Mesenchymal stem cell (in vitro differentiated cells and primary cell): ENCODE measurements at regions not wholly inside any gene's neighbourhood (a gene's known extent, or its start where the extent isn't known, plus 50 kb on each side); places are given as distances from the start of the nearest gene placed in this dataset.

Experiments
- DNase-seq: peaks from one replicate; pipeline ENCODE4 v3.0.0-alpha.2; 2013
- H2AFZ ChIP-seq: one replicate; pipeline ENCODE4 v1.6.1; 2013; ENCODE audit warnings: low read depth, mild to moderate bottlenecking, control low read depth, inconsistent platforms, low read length, moderate library complexity
- H2AK5ac ChIP-seq: 2 replicates; pipeline ENCODE4 v1.6.1; 2013; ENCODE audit warnings: low read length, moderate library complexity, mild to moderate bottlenecking, inconsistent platforms; ENCODE audit not compliant: severe bottlenecking
- H2BK120ac ChIP-seq: one replicate; pipeline ENCODE4 v1.6.1; 2013; ENCODE audit warnings: low read depth, mild to moderate bottlenecking, inconsistent platforms, low read length, moderate library complexity
- H2BK12ac ChIP-seq, 2 experiments: one replicate each; pipeline ENCODE4 v1.6.1; 2013; ENCODE audit warnings: inconsistent platforms in 2 of 2, low read length in 2 of 2, mild to moderate bottlenecking in 2 of 2, moderate library complexity in 2 of 2, control low read depth in 1 of 2
- H2BK15ac ChIP-seq: one replicate; pipeline ENCODE4 v1.6.1; 2013; ENCODE audit warnings: mild to moderate bottlenecking, low read depth, inconsistent platforms; ENCODE audit not compliant: poor library complexity, severe bottlenecking
- H2BK5ac ChIP-seq: 2 replicates; pipeline ENCODE4 v1.6.1; 2013; ENCODE audit warnings: low read depth, mild to moderate bottlenecking, low read length, control low read depth, inconsistent platforms; ENCODE audit not compliant: poor library complexity, severe bottlenecking
- H3K14ac ChIP-seq, 2 experiments: one replicate each; pipeline ENCODE4 v1.6.1; 2013; ENCODE audit warnings: inconsistent platforms in 2 of 2, low read length in 2 of 2, control low read depth in 1 of 2, mild to moderate bottlenecking in 1 of 2, moderate library complexity in 1 of 2
- H3K18ac ChIP-seq, 2 experiments: one replicate each; pipeline ENCODE4 v1.6.1; 2013; ENCODE audit warnings: inconsistent platforms in 2 of 2, low read length in 2 of 2, control low read depth in 1 of 2, low read depth in 1 of 2, mild to moderate bottlenecking in 1 of 2
- H3K23ac ChIP-seq, 2 experiments: one replicate each; pipeline ENCODE4 v1.6.1; 2013; ENCODE audit warnings: inconsistent platforms in 2 of 2, low read length in 2 of 2, mild to moderate bottlenecking in 2 of 2, moderate library complexity in 2 of 2, control low read depth in 1 of 2
- H3K27ac ChIP-seq: 2 replicates; pipeline ENCODE4 v1.5.1; 2013; ENCODE audit warnings: mild to moderate bottlenecking, moderate library complexity, low read length, control low read depth, inconsistent platforms; ENCODE audit not compliant: poor library complexity, severe bottlenecking
- H3K27me3 ChIP-seq, 2 experiments: 2 replicates each; pipeline versions ENCODE4 v1.6.1 to v1.7.0; 2013; ENCODE audit warnings: low read length in 2 of 2, mild to moderate bottlenecking in 2 of 2, moderate library complexity in 2 of 2, control low read depth in 1 of 2, inconsistent platforms in 1 of 2; ENCODE audit not compliant: control insufficient read depth in 1 of 2, insufficient read depth in 1 of 2
- H3K36me3 ChIP-seq, 2 experiments: 2 replicates each; pipeline versions ENCODE4 v1.6.1 to v1.7.0; 2013; ENCODE audit warnings: low read length in 2 of 2, control low read depth in 1 of 2, inconsistent platforms in 1 of 2, low read depth in 1 of 2, mild to moderate bottlenecking in 1 of 2; ENCODE audit not compliant: insufficient read depth in 2 of 2, control insufficient read depth in 1 of 2
- H3K4ac ChIP-seq, 2 experiments: one replicate each; pipeline ENCODE4 v1.6.1; 2013; ENCODE audit warnings: inconsistent platforms in 2 of 2, low read length in 2 of 2, mild to moderate bottlenecking in 2 of 2, moderate library complexity in 2 of 2, control low read depth in 1 of 2, low read depth in 1 of 2
- H3K4me1 ChIP-seq: 2 replicates; pipeline ENCODE4 v1.6.1; 2013; ENCODE audit warnings: low read depth, low read length, control low read depth; ENCODE audit not compliant: control insufficient read depth, insufficient read depth
- H3K4me2 ChIP-seq: 2 replicates; pipeline ENCODE4 v1.6.1; 2013; ENCODE audit warnings: low read length, mild to moderate bottlenecking, inconsistent platforms; ENCODE audit not compliant: poor library complexity, severe bottlenecking
- H3K4me3 ChIP-seq, 2 experiments: 2 replicates each; pipeline versions ENCODE4 v1.5.1 to v1.7.0; 2013; ENCODE audit warnings: low read length in 2 of 2, mild to moderate bottlenecking in 2 of 2, control low read depth in 1 of 2, low read depth in 1 of 2; ENCODE audit not compliant: insufficient read depth in 1 of 2
- H3K79me1 ChIP-seq: replicated peaks from 2 replicates; pipeline ENCODE4 v1.6.1; 2013; ENCODE audit warnings: mild to moderate bottlenecking, control low read depth, low read length, inconsistent platforms; ENCODE audit not compliant: poor library complexity, severe bottlenecking
- H3K9ac ChIP-seq: 2 replicates; pipeline ENCODE4 v1.7.0; 2013; ENCODE audit warnings: mild to moderate bottlenecking, low read length, moderate library complexity
- H3K9me3 ChIP-seq: 2 replicates; pipeline ENCODE4 v1.7.0; 2013; ENCODE audit warnings: mild to moderate bottlenecking, low read length; ENCODE audit not compliant: control insufficient read depth
- H4K8ac ChIP-seq: one replicate; pipeline ENCODE4 v1.6.1; 2013; ENCODE audit warnings: inconsistent platforms, mild to moderate bottlenecking, low read length, moderate library complexity
- H4K91ac ChIP-seq: one replicate; pipeline ENCODE4 v1.6.1; 2013; ENCODE audit warnings: mild to moderate bottlenecking, low read length, inconsistent platforms
- WGBS: methylation state at CpG from one replicate; pipeline ENCODE4 v1.1.7; 2013; ENCODE audit warnings: mixed read lengths; 5-methylcytosine and 5-hydroxymethylcytosine counted together

DNA sequence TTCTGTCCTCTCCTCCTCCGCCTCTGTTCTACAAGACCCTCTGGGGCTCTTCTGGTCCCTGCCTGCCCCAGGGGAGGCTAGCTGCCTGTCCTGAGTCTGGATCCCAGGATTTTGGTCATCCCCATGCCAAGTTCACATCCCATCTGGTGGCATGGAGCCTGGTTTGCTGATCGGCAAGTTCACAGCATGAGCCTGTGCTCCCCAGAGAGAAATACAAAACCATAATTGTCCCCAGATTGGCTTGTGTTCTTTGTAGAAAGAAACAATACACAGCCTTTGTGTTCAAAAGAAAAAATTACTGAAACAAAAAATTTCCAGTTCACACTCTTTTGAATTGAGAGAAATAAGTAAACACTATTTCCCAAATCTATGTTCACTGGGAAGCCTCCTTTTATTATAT is 149.4 kb upstream of the ZC3H12A start:
- Histone ChIP-seq H4K91ac (no peak overlapping the region), H3K27ac (no peak overlapping the region), H2BK120ac (no peak overlapping the region), H3K79me1 (no peaks in the 10 kb centered on the region), H2BK15ac (no peak overlapping the region), H2AK5ac (no peak overlapping the region), H3K9ac (no peak overlapping the region), H3K4me1 (no peaks in the 10 kb centered on the region), H3K4me3 (no peak overlapping the region), H3K4ac (no peak overlapping the region), H4K8ac (no peak overlapping the region), H3K23ac (no peak overlapping the region), H2AFZ (no peak overlapping the region), H3K27me3 (peaks cover 0 to 20% of the 10 kb centered on the region in 2 experiments), H2BK12ac (no peak overlapping the region), H3K4me2 (no peak overlapping the region), H3K14ac (no peak overlapping the region), H3K36me3 (no peaks in the 10 kb centered on the region), H2BK5ac (no peak overlapping the region), H3K18ac (no peak overlapping the region), H3K9me3 (no peaks in the 10 kb centered on the region)
- WGBS = 79% methylated on average over 1 of the region's 2 CpGs
- DNase-seq = no peak

DNA sequence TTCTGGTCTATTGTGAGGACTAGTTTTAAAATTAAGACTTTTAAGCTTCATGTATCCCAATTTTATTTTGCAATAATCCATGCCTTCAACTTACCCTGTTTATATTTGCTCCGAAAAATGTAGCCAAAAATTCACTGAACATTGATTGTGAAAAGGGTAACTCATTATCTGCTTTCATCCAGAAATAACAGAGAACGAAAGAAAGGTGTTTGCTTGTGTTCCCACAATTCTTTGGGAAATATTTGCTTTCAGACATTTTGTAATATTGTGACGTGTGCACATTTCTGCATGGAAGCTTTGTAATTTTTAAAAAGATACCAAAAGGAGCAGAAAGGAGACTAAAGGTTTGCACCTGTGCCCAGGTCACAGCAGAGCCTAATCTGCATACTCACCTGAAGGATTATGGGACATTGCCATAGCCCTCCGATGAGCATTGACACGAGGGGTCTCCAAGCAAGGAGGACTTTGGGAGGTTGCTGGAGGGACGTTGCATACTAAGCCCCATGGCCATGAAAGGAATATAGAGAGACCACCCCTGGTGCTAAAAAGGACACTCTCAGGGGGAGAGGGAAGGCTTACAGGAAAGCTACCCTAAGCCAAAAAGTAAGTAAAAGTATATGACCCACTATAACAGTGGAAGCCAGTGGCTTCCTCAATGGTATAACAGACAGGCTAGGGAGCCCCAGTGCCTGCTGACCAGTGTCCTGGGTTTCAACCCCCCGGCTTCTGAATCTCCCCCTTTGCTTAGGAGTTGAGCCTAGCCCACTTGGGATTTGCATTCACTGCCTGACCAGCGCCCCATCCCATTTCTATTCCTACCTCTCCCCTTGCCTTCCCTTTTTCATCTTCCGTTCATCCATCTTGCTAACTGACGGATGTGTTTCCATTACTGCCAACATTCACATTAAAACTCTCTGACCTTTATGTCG is 148.6 kb upstream of the ZC3H12A start:
- Histone ChIP-seq H3K4me1 (no peaks in the 10 kb centered on the region), H3K79me1 (no peaks in the 10 kb centered on the region), H3K14ac (no peak overlapping the region), H2BK120ac (no peak overlapping the region), H3K27ac (no peak overlapping the region), H3K27me3 (peaks cover 0 to 19% of the 10 kb centered on the region in 2 experiments), H3K4ac (no peak overlapping the region), H3K9ac (no peak overlapping the region), H2BK5ac (no peak overlapping the region), H3K23ac (no peak overlapping the region), H3K18ac (no peak overlapping the region), H2BK15ac (no peak overlapping the region), H2BK12ac (no peak overlapping the region), H4K8ac (no peak overlapping the region), H3K4me2 (no peak overlapping the region), H4K91ac (no peak overlapping the region), H2AFZ (no peak overlapping the region), H3K9me3 (no peaks in the 10 kb centered on the region), H2AK5ac (no peak overlapping the region), H3K36me3 (no peaks in the 10 kb centered on the region), H3K4me3 (no peak overlapping the region)
- no peak for DNase-seq
- WGBS = 64% methylated on average over 10 of the region's 11 CpGs

DNA sequence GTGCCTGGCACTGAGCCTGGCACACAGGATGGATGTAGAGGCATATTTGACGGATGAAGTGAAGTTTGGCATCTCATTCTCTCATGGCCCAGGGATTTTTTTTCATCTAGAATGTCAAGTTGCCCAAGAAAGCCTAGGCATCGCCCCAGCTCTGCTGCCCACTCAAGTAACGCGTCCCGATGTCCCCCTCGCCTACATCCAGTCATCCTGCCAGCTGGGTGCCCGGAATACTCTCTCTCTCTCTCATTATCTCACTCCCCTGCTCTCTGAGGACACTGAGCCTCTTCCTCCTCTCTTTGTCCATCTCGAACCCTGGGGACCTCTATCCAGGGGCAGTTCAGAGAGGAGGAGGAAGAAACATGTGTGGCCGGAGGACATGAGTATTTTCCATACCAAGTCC is 142.3 kb upstream of the ZC3H12A start:
- Histone ChIP-seq H3K79me1 (no peaks in the 10 kb centered on the region), H3K14ac (no peak overlapping the region), H2BK15ac (no peak overlapping the region), H3K4me2 (no peak overlapping the region), H3K4me3 (no peak overlapping the region), H3K27me3 (no peaks in the 10 kb centered on the region), H3K27ac (no peak overlapping the region), H3K4me1 (no peaks in the 10 kb centered on the region), H2BK5ac (no peak overlapping the region), H2AK5ac (no peak overlapping the region), H3K18ac (no peak overlapping the region), H3K36me3 (no peaks in the 10 kb centered on the region), H4K8ac (no peak overlapping the region), H3K9ac (no peak overlapping the region), H3K4ac (no peak overlapping the region), H3K9me3 (peaks cover 2% of the 10 kb centered on the region), H3K23ac (no peak overlapping the region), H4K91ac (no peak overlapping the region), H2BK12ac (no peak overlapping the region), H2BK120ac (no peak overlapping the region), H2AFZ (no peak overlapping the region)
- WGBS = 73% methylated on average over 7 of the region's 9 CpGs
- no peak for DNase-seq

DNA sequence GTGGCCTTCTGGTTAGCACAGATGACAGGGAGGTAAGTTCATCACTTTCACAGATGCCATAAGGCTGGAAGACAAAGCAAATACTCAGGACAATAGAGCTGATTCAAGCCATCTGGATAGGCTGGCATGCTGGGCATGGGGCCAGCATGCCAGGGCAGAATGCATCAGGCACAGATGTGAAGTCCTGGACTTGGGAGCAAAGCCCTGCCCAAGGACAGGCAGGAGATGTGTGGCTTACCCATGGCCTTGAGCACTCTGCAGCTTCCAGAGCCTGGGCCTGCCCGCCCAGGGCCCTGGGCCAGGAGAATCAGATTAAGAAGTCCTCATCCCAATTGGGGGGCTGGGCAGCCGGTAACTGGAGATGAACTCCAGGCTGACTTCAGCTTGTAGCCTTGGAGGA is 135.7 kb upstream of the ZC3H12A start:
- H2AFZ ChIP-seq = no peak overlapping the region
- H3K18ac ChIP-seq = no peak overlapping the region
- H3K23ac ChIP-seq = no peak overlapping the region
- H4K91ac ChIP-seq = no peak overlapping the region
- no peak for DNase-seq
- no peak overlapping the region for H2AK5ac ChIP-seq
- 81% methylated on average over 2 of the region's 2 CpGs for WGBS
- H4K8ac ChIP-seq = no peak overlapping the region
- H3K4me3 ChIP-seq = no peak overlapping the region
- H3K9me3 ChIP-seq = peaks cover 4% of the 10 kb centered on the region
- H3K79me1 ChIP-seq = no peaks in the 10 kb centered on the region
- H3K27me3 ChIP-seq = peaks cover 0 to 2% of the 10 kb centered on the region in 2 experiments
- H2BK120ac ChIP-seq = no peak overlapping the region
- H3K4me2 ChIP-seq = no peak overlapping the region
- no peak overlapping the region for H3K4ac ChIP-seq
- H3K4me1 ChIP-seq = no peaks in the 10 kb centered on the region
- no peak overlapping the region for H3K27ac ChIP-seq
- H2BK15ac ChIP-seq = no peak overlapping the region
- H3K14ac ChIP-seq = no peak overlapping the region
- no peaks in the 10 kb centered on the region for H3K36me3 ChIP-seq
- no peak overlapping the region for H2BK12ac ChIP-seq
- no peak overlapping the region for H3K9ac ChIP-seq
- H2BK5ac ChIP-seq = no peak overlapping the region
